C4-2B (cell line): ENCODE measurements at regions not wholly inside any gene's neighbourhood (a gene's known extent, or its start where the extent isn't known, plus 50 kb on each side); places are given as distances from the start of the nearest gene placed in this dataset.
"Not testable (repeated sequence)": the region's sequence is repeated elsewhere in the genome, so short reads cannot be mapped to it uniquely, and the experiment has no call there.

Experiments
- H3K27ac ChIP-seq: fragments of 450-650 bp; 2 replicates; pipeline ENCODE4 v1.5.1; 2017
- ZFX ChIP-seq: fragments of 450-650 bp; IDR thresholded peaks from 2 replicates; pipeline ENCODE4 v1.6.1; 2017
- TF ChIP-seq, protein P1 (sequence below): fragments of 450-650 bp; conservative IDR thresholded peaks from 2 replicates; pipeline ENCODE4 v1.5.1; 2017; ENCODE audit warnings: mild to moderate bottlenecking

GRCh38 chr1:157352817-157353408 is 199.4 kb downstream of the FCRL5 start:
- H3K27ac ChIP-seq: no peak overlapping the region
- TF ChIP-seq, protein P1, sequence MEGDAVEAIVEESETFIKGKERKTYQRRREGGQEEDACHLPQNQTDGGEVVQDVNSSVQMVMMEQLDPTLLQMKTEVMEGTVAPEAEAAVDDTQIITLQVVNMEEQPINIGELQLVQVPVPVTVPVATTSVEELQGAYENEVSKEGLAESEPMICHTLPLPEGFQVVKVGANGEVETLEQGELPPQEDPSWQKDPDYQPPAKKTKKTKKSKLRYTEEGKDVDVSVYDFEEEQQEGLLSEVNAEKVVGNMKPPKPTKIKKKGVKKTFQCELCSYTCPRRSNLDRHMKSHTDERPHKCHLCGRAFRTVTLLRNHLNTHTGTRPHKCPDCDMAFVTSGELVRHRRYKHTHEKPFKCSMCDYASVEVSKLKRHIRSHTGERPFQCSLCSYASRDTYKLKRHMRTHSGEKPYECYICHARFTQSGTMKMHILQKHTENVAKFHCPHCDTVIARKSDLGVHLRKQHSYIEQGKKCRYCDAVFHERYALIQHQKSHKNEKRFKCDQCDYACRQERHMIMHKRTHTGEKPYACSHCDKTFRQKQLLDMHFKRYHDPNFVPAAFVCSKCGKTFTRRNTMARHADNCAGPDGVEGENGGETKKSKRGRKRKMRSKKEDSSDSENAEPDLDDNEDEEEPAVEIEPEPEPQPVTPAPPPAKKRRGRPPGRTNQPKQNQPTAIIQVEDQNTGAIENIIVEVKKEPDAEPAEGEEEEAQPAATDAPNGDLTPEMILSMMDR: no peak

GRCh38 chr1:157352216-157352615 is 200.1 kb downstream of the FCRL5 start:
- TF ChIP-seq, protein P1: no peak
- no peak for TF ChIP-seq ZFX
- no peak overlapping the region for H3K27ac ChIP-seq

DNA sequence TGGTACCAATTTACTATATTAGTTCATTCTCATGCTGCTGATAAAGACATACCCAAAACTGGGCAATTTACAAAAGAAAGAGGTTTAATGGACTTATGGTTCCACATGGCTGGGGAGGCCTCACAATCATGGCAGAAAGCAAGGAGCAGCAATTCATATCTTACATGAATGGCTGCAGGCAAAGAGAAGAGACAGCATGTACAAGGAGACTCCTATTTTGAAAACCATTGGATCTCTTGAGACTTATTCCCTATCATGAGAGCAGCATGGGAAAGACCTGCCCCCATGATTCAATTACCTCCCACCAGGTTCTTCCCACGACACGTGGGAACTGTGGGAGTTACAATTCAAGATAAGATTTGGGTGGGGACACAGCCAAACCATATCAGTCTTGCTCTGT is 200.5 kb downstream of the FCRL5 start:
- not testable (repeated sequence) for H3K27ac ChIP-seq

DNA sequence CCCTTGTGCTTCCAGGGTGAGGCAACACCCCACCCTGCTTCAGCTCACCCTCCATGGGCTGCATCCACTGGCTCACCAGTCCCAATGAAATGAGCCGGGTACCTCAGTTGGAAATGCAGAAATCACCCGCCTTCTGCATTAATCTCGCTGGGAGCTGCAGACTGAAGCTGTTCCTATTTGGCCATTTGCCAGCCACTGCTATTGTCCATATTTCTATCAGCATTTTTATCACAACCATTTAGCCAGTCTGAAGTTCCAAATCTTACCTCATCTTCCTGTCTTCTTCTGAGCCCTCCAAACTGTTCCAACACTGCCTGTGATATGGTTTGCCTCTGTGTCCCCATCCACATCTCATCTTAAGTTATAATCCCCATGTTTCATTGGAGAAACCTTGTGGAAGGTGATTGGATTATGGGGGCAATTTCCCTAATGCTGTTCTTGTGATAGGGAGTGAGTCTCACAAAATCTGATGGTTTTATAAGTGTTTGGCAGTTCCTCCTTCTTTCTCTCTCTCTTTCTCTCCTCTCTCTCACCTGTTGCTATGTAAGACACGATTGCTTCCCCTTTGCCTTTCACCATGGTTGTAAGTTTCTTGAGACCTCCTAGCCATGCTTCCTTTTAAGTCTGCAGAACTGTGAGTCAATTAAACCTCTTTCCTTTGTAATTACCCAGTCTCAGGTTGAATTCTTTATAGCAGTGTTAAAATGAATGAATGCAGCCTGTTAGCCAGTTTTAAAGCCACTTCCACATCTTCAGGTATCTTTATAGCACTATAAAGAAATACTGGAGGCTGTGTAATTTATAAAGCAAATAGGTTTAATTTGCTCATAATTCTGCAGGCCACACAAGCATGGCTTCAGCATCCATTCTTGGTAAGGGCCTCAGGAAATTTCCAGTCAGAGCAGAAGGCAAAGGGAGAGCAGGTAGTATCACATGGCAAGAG is 203.5 kb downstream of the FCRL5 start:
- no peak overlapping the region for H3K27ac ChIP-seq
- TF ChIP-seq ZFX: no peak
- TF ChIP-seq, protein P1: no peak

DNA sequence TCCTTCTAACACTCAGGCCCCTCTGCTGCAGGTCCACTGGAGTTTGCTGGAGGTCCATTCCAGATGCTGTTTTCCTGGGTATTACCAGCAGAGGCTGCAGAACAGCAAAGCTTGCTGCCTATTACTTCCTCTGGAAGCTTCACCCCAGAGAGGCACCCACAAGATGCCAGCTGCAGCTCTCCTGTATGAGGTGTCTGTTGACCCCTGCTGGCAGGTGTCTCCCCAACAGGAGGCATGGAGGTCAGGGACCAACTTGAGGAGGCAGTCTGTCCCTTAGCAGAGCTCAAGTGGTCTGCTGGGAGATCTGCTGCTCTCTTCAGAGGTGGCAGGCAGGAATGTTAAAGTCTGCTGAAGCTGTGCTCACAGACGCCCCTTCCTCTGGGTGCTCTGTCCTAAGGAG is 204.8 kb downstream of the FCRL5 start:
- H3K27ac ChIP-seq: no peak overlapping the region
- no peak for TF ChIP-seq ZFX
- TF ChIP-seq, protein P1: no peak

GRCh38 chr1:157337785-157338184 is 199.6 kb upstream of the ETV3 start:
- not testable (repeated sequence) for H3K27ac ChIP-seq

DNA sequence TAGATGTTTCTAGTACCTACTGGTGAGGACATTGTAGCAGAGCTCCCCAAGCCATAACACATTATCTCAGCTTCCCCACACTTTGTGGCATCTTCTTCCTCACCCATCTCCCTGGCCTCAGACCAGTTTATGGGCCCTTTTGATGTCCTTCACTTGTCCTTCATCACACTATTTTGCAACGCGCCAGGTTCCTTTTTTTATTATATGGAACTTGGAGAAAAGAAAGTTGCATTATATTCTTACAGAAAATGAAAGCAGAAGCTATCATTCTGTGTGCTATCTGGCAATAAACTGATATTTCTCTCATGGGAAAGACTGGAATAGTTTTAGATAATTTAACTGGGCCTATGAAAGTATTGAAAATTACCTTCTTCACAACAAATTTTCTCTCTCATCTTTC is 196.9 kb upstream of the ETV3 start:
- no peak overlapping the region for H3K27ac ChIP-seq
- TF ChIP-seq ZFX: no peak
- TF ChIP-seq, protein P1: no peak

GRCh38 chr1:157334041-157334440 is 195.8 kb upstream of the ETV3 start:
- TF ChIP-seq, protein P1: no peak
- no peak for TF ChIP-seq ZFX
- H3K27ac ChIP-seq: no peak overlapping the region

GRCh38 chr1:157330177-157330576 is 192.0 kb upstream of the ETV3 start:
- not testable (repeated sequence) for H3K27ac ChIP-seq

DNA sequence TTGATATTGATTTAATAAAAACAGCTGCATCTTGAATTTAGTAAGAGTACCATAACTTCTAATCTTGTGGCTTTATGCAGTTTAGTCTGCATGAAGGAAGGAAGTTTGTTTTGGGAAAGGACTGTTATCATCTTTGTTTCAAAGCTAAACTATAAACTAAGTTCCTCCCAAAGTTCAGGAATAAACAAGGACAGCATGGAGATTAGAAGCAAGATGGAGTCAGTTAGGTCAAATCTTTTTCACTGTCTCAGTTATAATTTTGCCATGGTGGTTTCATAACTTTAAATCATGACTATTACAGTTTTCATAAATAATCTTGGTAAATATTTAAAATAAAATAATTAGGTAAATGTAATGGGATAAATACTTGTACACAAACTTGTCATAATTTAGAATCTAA is 189.9 kb upstream of the ETV3 start:
- not testable (repeated sequence) for H3K27ac ChIP-seq
